Naive B cell (primary cell): ENCODE measurements at regions not wholly inside any gene's neighbourhood (a gene's known extent, or its start where the extent isn't known, plus 50 kb on each side); places are given as distances from the start of the nearest gene placed in this dataset.

ENCODE experiments used
- ATAC-seq, 2 donors: fragments of 150-1000 bp; cut with Tn5 transposase; 2 replicates each; pipeline ENCODE4 v1.10.0; 2021; ENCODE audit warnings: low read depth in 2 of 2, mild to moderate bottlenecking in 2 of 2, moderate library complexity in 2 of 2
- DNase-seq: peaks from one replicate; pipeline ENCODE4 v3.0.0; 2022
- H3K27ac Mint-ChIP-seq, 6 donors: one replicate each; pipeline ENCODE4 v1.8.0; 2020 to 2022; ENCODE audit warnings: mild to moderate bottlenecking in 6 of 6, mixed read lengths in 6 of 6, moderate library complexity in 5 of 6, inconsistent platforms in 2 of 6
- H3K27me3 Mint-ChIP-seq, 3 donors: one replicate each; pipeline ENCODE4 v1.8.0; 2021 to 2022; ENCODE audit warnings: mixed read lengths in 3 of 3, mild to moderate bottlenecking in 1 of 3
- H3K36me3 Mint-ChIP-seq, 2 donors: one replicate each; pipeline ENCODE4 v1.8.0; 2020 to 2022; ENCODE audit warnings: mixed read lengths in 2 of 2, inconsistent platforms in 1 of 2, mild to moderate bottlenecking in 1 of 2
- H3K4me1 Mint-ChIP-seq, 3 donors: one replicate each; pipeline ENCODE4 v1.8.0; 2020 to 2022; ENCODE audit warnings: mixed read lengths in 3 of 3, inconsistent platforms in 1 of 3, mild to moderate bottlenecking in 1 of 3, moderate library complexity in 1 of 3
- H3K4me3 Mint-ChIP-seq, 8 donors: one replicate each; pipeline ENCODE4 v1.8.0; 2020 to 2022; ENCODE audit warnings: mild to moderate bottlenecking in 8 of 8, mixed read lengths in 8 of 8, moderate library complexity in 8 of 8, inconsistent platforms in 2 of 8
- H3K9me3 Mint-ChIP-seq, 7 donors: one replicate each; pipeline ENCODE4 v1.8.0; 2020 to 2022; ENCODE audit warnings: mixed read lengths in 7 of 7, mild to moderate bottlenecking in 5 of 7, inconsistent platforms in 2 of 7, moderate library complexity in 1 of 7

- H3K4me1 Mint-ChIP-seq: no peaks in the 10 kb centered on the region
Measured at GRCh38 chr5:169494383-169494935, 89.1 kb upstream of the SPDL1 start.

DNA sequence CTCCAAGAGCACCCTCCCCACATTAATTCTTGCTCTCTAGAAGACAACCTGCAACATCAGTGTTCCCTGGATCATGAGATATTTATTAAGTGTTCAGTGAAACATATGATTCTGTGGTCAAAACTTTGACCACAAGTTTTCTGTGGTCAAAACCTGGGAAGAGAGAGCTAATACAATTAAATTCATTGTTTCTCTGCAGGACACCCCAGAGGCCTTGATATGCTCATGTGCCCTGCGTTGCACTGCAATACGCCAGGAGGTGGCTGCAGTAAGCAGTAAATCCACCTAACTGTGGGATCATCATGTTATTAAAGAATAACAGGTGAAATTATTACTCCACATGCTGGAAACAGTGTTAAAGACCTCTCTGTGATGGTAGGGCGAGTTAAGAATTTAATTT, 109.3 kb upstream of the SPDL1 start:
- Mint-ChIP-seq H3K4me1 (no peaks in the 10 kb centered on the region), H3K27me3 (peaks cover 0 to 16% (median 6%) of the 10 kb centered on the region in 3 donors), H3K4me3 (no peak overlapping the region), H3K9me3 (peaks cover 1 to 32% (median 12%) of the 10 kb centered on the region in 7 donors), H3K36me3 (peaks cover 0 to 8% of the 10 kb centered on the region in 2 donors), H3K27ac (no peak overlapping the region)
- ATAC-seq (no peak), DNase-seq (no peak)

More at GRCh38 chr5:169494383-169494935, 89.1 kb upstream of the SPDL1 start:
- H3K4me3 Mint-ChIP-seq: no peak overlapping the region
- peaks cover 0 to 10% (median 5%) of the 10 kb centered on the region in 3 donors for H3K27me3 Mint-ChIP-seq
- H3K9me3 Mint-ChIP-seq: peaks cover 0 to 17% (median 3%) of the 10 kb centered on the region in 7 donors
- no peaks in the 10 kb centered on the region for H3K36me3 Mint-ChIP-seq
- ATAC-seq (no peak), DNase-seq (no peak)
- H3K27ac Mint-ChIP-seq: no peak overlapping the region

- Mint-ChIP-seq H3K9me3 (peaks cover 0 to 18% (median 6%) of the 10 kb centered on the region in 7 donors), H3K27ac (no peak overlapping the region), H3K4me1 (no peaks in the 10 kb centered on the region), H3K4me3 (no peak overlapping the region), H3K36me3 (no peaks in the 10 kb centered on the region), H3K27me3 (peaks cover 0 to 16% (median 6%) of the 10 kb centered on the region in 3 donors)
- ATAC-seq (no peak), DNase-seq (no peak)
Measured at GRCh38 chr5:169472544-169472943, 111.0 kb upstream of the SPDL1 start.

- H3K9me3 Mint-ChIP-seq: peaks cover 0 to 10% (median 2%) of the 10 kb centered on the region in 7 donors
- no peak for DNase-seq
- H3K4me1 Mint-ChIP-seq: no peaks in the 10 kb centered on the region
- ATAC-seq: no peak
- no peak overlapping the region for H3K4me3 Mint-ChIP-seq
- no peak overlapping the region for H3K27ac Mint-ChIP-seq
- peaks cover 4 to 16% (median 6%) of the 10 kb centered on the region in 3 donors for H3K27me3 Mint-ChIP-seq
- no peaks in the 10 kb centered on the region for H3K36me3 Mint-ChIP-seq
Measured at GRCh38 chr5:169471021-169471420, 112.6 kb upstream of the SPDL1 start.

GRCh38 chr5:169467041-169467771, 116.4 kb upstream of the SPDL1 start:
- no peak for ATAC-seq
- Mint-ChIP-seq H3K27me3 (peaks cover 0 to 9% (median 4%) of the 10 kb centered on the region in 3 donors), H3K36me3 (no peaks in the 10 kb centered on the region)

DNA sequence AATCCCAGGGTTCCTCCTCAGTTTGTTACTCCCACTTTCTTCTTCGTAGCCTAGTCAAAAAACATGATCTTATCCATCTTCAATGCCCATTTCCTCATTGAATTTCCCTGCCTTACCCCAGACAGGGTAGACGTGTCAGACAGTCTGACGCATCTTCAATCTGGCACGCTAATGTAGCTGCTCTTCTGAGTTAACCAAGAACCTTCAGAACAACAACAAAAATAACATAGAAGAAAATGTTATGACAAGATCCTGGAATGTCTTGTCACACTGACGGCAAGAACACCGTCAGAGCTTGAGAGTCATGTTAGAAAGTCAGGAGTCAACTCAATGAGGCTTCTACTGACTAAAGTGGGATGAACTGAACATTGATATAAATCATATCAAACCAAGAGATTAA, 122.7 kb upstream of the SPDL1 start:
- no peaks in the 10 kb centered on the region for H3K4me1 Mint-ChIP-seq
- no peak for DNase-seq
- no peak overlapping the region for H3K4me3 Mint-ChIP-seq
- H3K9me3 Mint-ChIP-seq: peaks cover 0 to 15% (median 2%) of the 10 kb centered on the region in 7 donors
- ATAC-seq: no peak
- no peaks in the 10 kb centered on the region for H3K36me3 Mint-ChIP-seq
- H3K27ac Mint-ChIP-seq: no peak overlapping the region
- peaks cover 0 to 6% (median 3%) of the 10 kb centered on the region in 3 donors for H3K27me3 Mint-ChIP-seq

More at GRCh38 chr5:169467041-169467771, 116.4 kb upstream of the SPDL1 start:
- Mint-ChIP-seq H3K4me1 (no peaks in the 10 kb centered on the region), H3K9me3 (peaks cover 0 to 21% (median 2%) of the 10 kb centered on the region in 7 donors), H3K27ac (peak overlapping the region in 1 of 6 donors; percentile 0), H3K4me3 (no peak overlapping the region)
- DNase-seq: no peak

GRCh38 chr5:169460123-169460522, 123.5 kb upstream of the SPDL1 start:
- H3K4me3 Mint-ChIP-seq: no peak overlapping the region
- H3K27ac Mint-ChIP-seq: no peak overlapping the region
- no peaks in the 10 kb centered on the region for H3K36me3 Mint-ChIP-seq
- no peak for ATAC-seq
- H3K27me3 Mint-ChIP-seq: peaks cover 3 to 6% (median 4%) of the 10 kb centered on the region in 3 donors
- H3K9me3 Mint-ChIP-seq: peaks cover 0 to 15% (median 2%) of the 10 kb centered on the region in 7 donors
- H3K4me1 Mint-ChIP-seq: no peaks in the 10 kb centered on the region
- DNase-seq: no peak

DNA sequence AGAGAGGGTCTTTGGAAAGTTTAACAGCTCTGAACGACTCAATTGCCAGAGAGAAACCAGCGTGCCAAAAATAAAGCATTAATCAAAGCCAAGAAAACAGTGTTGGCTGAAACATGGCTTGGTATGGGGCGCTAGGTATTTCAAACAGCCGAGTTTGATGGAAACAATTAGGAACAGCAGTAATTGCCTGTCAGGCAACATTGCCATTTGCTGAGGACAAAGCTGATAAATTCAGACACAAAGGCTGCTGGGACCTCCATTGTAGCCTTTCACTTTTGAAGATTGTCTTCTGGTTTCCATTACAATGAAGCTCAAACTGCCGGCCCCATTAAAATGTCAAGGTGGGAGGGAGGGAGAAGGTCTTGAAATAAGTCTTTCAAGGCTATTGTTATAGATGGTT, 125.4 kb upstream of the SPDL1 start:
- peaks cover 3 to 11% (median 8%) of the 10 kb centered on the region in 3 donors for H3K27me3 Mint-ChIP-seq
- no peaks in the 10 kb centered on the region for H3K4me1 Mint-ChIP-seq
- H3K9me3 Mint-ChIP-seq: peaks cover 0 to 10% (median 4%) of the 10 kb centered on the region in 7 donors
- H3K27ac Mint-ChIP-seq: no peak overlapping the region
- DNase-seq (no peak), ATAC-seq (no peak)
- H3K36me3 Mint-ChIP-seq: no peaks in the 10 kb centered on the region
- H3K4me3 Mint-ChIP-seq: no peak overlapping the region

DNA sequence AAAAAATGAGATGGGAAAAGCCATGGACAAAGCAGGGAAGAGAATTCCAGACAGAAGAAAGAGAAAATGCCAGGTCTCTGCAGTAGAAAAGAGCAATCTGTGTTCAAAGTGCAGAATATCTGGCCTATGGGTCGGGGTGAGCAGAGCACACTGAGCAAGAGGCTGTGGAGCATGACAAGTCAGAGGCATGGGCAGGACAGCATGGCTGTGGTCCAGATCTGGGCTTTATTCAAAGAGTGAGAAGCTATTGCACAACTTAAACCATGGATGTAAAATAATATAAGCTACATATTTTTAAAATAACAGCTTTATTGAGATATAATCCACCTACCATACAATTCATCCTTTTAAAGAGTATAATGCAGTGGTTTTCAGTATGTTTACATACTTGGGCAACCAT, 133.1 kb upstream of the SPDL1 start:
- Mint-ChIP-seq H3K9me3 (peaks cover 0 to 6% (median 1%) of the 10 kb centered on the region in 7 donors), H3K27me3 (peaks cover 0 to 8% (median 5%) of the 10 kb centered on the region in 3 donors), H3K36me3 (no peaks in the 10 kb centered on the region), H3K4me1 (no peaks in the 10 kb centered on the region), H3K4me3 (no peak overlapping the region), H3K27ac (peak overlapping the region in 1 of 6 donors; percentile 10)
- ATAC-seq (no peak), DNase-seq (no peak)

- ATAC-seq (no peak), DNase-seq (no peak)
- no peak overlapping the region for H3K27ac Mint-ChIP-seq
- no peaks in the 10 kb centered on the region for H3K36me3 Mint-ChIP-seq
- no peak overlapping the region for H3K4me3 Mint-ChIP-seq
- H3K4me1 Mint-ChIP-seq: no peaks in the 10 kb centered on the region
- H3K9me3 Mint-ChIP-seq: peaks cover 0 to 1% (median 0%) of the 10 kb centered on the region in 7 donors
- H3K27me3 Mint-ChIP-seq: no peaks in the 10 kb centered on the region
Measured at GRCh38 chr5:169448826-169449225, 134.7 kb upstream of the SPDL1 start.

DNA sequence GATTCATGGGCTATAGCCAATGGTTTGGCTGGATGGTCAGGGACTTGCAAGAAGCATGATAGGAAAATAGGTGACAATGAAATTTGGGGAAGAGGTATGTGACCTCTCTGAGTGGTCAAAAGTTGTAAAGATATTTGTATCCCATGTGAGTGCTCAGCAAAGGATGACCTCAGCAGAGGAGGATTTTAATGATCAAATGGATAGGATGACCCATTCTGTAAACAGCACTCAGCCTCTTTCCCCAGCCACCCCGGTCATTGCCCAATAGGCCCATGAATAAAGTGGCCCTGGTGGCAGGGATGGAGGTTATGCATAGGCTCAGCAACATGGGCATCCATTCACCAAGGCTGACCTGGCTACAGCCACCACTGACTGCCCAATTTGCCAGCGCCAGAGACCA, 138.4 kb upstream of the SPDL1 start:
- H3K36me3 Mint-ChIP-seq: no peaks in the 10 kb centered on the region
- ATAC-seq: no peak
- H3K27ac Mint-ChIP-seq: no peak overlapping the region
- no peak for DNase-seq
- H3K27me3 Mint-ChIP-seq: no peaks in the 10 kb centered on the region
- no peak overlapping the region for H3K4me3 Mint-ChIP-seq
- H3K9me3 Mint-ChIP-seq: peaks cover 0 to 2% (median 0%) of the 10 kb centered on the region in 7 donors
- no peaks in the 10 kb centered on the region for H3K4me1 Mint-ChIP-seq

DNA sequence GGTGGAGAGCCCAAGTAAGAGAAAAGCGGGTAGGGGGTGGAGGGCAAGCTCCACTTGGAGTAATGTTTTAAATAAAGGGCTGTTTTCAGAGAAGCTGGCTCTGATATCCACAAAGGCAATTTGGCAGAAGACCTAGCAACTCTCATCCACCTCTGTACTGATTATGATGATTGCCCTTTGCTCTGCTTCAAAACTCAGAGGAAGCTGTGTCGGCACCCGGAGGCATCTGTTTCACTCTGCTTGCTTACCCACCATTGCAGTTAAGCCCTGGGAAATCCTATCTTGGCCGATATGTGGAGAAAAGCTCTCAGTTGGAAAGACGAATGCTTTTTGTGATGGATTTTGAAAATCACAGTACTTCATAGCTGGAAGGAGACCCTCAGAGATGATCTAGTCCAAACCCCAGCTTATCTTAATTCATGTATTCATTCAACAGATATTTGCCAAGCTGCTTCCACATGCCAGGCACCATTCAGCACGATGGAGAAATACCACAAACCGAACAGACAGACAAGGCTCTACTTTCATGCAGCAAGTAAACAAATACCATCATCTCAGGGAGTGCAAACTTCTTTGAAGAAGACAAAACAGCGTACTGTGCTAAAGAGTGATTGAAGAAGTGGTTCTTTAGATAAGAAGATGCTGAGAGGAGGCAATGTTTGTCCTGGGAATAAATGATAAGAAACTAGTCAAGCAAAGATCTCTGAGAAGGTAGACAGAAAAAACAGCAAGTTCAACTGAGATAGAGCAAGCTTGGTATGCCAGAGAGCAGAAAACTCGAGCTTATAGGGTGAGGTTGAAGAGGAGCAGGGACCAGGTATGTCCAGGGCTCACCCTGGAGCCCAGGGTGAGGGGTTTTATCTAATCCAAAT, 140.4 kb upstream of the SPDL1 start:
- Mint-ChIP-seq H3K36me3 (no peaks in the 10 kb centered on the region), H3K27me3 (peaks cover 0 to 10% (median 9%) of the 10 kb centered on the region in 3 donors), H3K27ac (no peak overlapping the region), H3K4me3 (no peak overlapping the region), H3K4me1 (no peaks in the 10 kb centered on the region), H3K9me3 (peaks cover 0 to 2% (median 0%) of the 10 kb centered on the region in 7 donors)
- ATAC-seq: no peak
- no peak for DNase-seq

GRCh38 chr5:169442403-169442874, 141.1 kb upstream of the SPDL1 start:
- peaks cover 0 to 10% (median 9%) of the 10 kb centered on the region in 3 donors for H3K27me3 Mint-ChIP-seq
- DNase-seq: no peak
- no peak overlapping the region for H3K27ac Mint-ChIP-seq
- H3K9me3 Mint-ChIP-seq: peaks cover 0 to 2% (median 0%) of the 10 kb centered on the region in 7 donors
- H3K4me3 Mint-ChIP-seq: no peak overlapping the region
- ATAC-seq: no peak
- H3K36me3 Mint-ChIP-seq: no peaks in the 10 kb centered on the region
- no peaks in the 10 kb centered on the region for H3K4me1 Mint-ChIP-seq
